Left lung (tissue), 4 donors: ENCODE measurements at regions not wholly inside any gene's neighbourhood (a gene's known extent, or its start where the extent isn't known, plus 50 kb on each side); places are given as distances from the start of the nearest gene placed in this dataset.

Source experiments
- ATAC-seq: fragments of 200-7000 bp; cut with Tn5 transposase; one replicate; pipeline ENCODE4 v1.9.1; 2020; ENCODE audit warnings: moderate library complexity
- DNase-seq, 4 donors: peaks; one replicate each; pipeline ENCODE4 v3.0.0-alpha.2; 2013 to 2020
- H3K27ac ChIP-seq, 2 donors: fragments of 200-600 bp; sonication (generic) in 1 of 2; one replicate each; pipeline versions ENCODE4 v1.5.0 to v1.8.0; 2020 to 2021
- H3K27me3 ChIP-seq, 2 donors: fragments of 200-600 bp; sonication (generic) in 1 of 2; one replicate each; pipeline versions ENCODE4 v1.5.0 to v1.8.0; 2020 to 2021
- H3K36me3 ChIP-seq, 2 donors: fragments of 200-600 bp; sonication (generic) in 1 of 2; one replicate each; pipeline versions ENCODE4 v1.5.0 to v1.8.0; 2020 to 2021
- H3K4me1 ChIP-seq, 2 donors: fragments of 200-600 bp; one replicate each; pipeline ENCODE4 v1.8.0; 2021
- H3K4me3 ChIP-seq, 2 donors: fragments of 200-600 bp; sonication (generic) in 1 of 2; one replicate each; pipeline versions ENCODE4 v1.5.0 to v1.8.0; 2020 to 2021; ENCODE audit warnings: mild to moderate bottlenecking in 1 of 2
- H3K9me3 ChIP-seq, 2 donors: fragments of 200-600 bp; sonication (generic) in 1 of 2; one replicate each; pipeline versions ENCODE4 v1.5.0 to v1.8.0; 2020 to 2021
- CTCF ChIP-seq, 2 donors: fragments of 200-600 bp; sonication (generic) in 1 of 2; IDR thresholded peaks; one replicate each; pipeline versions ENCODE4 v1.5.0 to v1.8.0; 2021; ENCODE audit warnings: antibody characterized with exemption in 2 of 2
- intact Hi-C, 2 donors: fragments of 100-400 bp; cut with DNase I; formaldehyde crosslinking; loops; one replicate each; pipeline versions ENCODE4 v1.11.2 to v1.14.2; 2022
- donor health status: DM: no; HTN: yes; CAD: no.
- donor health status: DM: no; HTN: no; CAD: no.

- peaks cover 0 to 9% of the 10 kb centered on the region in 2 donors for H3K9me3 ChIP-seq
Measured at GRCh38 chr1:219109424-219110018, 64.2 kb upstream of the LYPLAL1 start.

GRCh38 chr1:219113261-219113660 lies 60.4 kb upstream of the LYPLAL1 start:
- Histone ChIP-seq H3K4me3 (no peak overlapping the region), H3K27ac (no peak overlapping the region), H3K27me3 (no peaks in the 10 kb centered on the region), H3K9me3 (peaks cover 0 to 9% of the 10 kb centered on the region in 2 donors), H3K4me1 (no peaks in the 10 kb centered on the region), H3K36me3 (no peaks in the 10 kb centered on the region)
- DNase-seq (no peak), ATAC-seq (no peak)
- intact Hi-C loops, result no loop called here
- TF ChIP-seq CTCF (IDR thresholded peaks at IDR 0.05), result no peak

More at GRCh38 chr1:219109424-219110018, 64.2 kb upstream of the LYPLAL1 start:
- H3K4me1 ChIP-seq, result no peaks in the 10 kb centered on the region
- no peak for TF ChIP-seq CTCF (IDR thresholded peaks at IDR 0.05)
- H3K4me3 ChIP-seq, result no peak overlapping the region
- ATAC-seq (no peak), DNase-seq (no peak)
- no peaks in the 10 kb centered on the region for H3K27me3 ChIP-seq
- H3K36me3 ChIP-seq, result no peaks in the 10 kb centered on the region
- intact Hi-C loops, result no loop called here
- H3K27ac ChIP-seq, result no peak overlapping the region

- no peak for TF ChIP-seq CTCF (IDR thresholded peaks at IDR 0.05)
- DNase-seq (no peak), ATAC-seq (no peak)
- Histone ChIP-seq H3K4me1 (no peaks in the 10 kb centered on the region), H3K36me3 (no peaks in the 10 kb centered on the region), H3K4me3 (no peak overlapping the region), H3K27me3 (no peaks in the 10 kb centered on the region), H3K9me3 (peaks cover 0 to 9% of the 10 kb centered on the region in 2 donors), H3K27ac (no peak overlapping the region)
- intact Hi-C loops, result no loop called here
Measured at GRCh38 chr1:219114014-219114413, 59.7 kb upstream of the LYPLAL1 start.

GRCh38 chr1:219119839-219120238 lies 53.8 kb upstream of the LYPLAL1 start:
- intact Hi-C loops, result no loop called here
- no peak for DNase-seq

More at GRCh38 chr1:219119839-219120238, 53.8 kb upstream of the LYPLAL1 start:
- Histone ChIP-seq H3K9me3 (no peaks in the 10 kb centered on the region), H3K4me3 (no peak overlapping the region), H3K27me3 (no peaks in the 10 kb centered on the region), H3K4me1 (no peaks in the 10 kb centered on the region), H3K27ac (no peak overlapping the region), H3K36me3 (no peaks in the 10 kb centered on the region)
- ATAC-seq, result no peak
- TF ChIP-seq CTCF (IDR thresholded peaks at IDR 0.05), result no peak
